Prostate gland (tissue), 2 donors: ENCODE measurements at regions not wholly inside any gene's neighbourhood (a gene's known extent, or its start where the extent isn't known, plus 50 kb on each side); places are given as distances from the start of the nearest gene placed in this dataset.

Experiments
- DNase-seq: peaks from one replicate; pipeline ENCODE4 v3.0.0-alpha.2; 2019; ENCODE audit warnings: low spot score
- H3K27ac ChIP-seq, 2 donors: fragments of 200-600 bp; sonication (generic); 2 replicates each; pipeline ENCODE4 v1.5.1; 2017 to 2019
- H3K27me3 ChIP-seq: fragments of 200-600 bp; sonication (generic); replicated peaks from 2 replicates; pipeline ENCODE4 v1.5.1; 2019; ENCODE audit not compliant: insufficient read depth
- H3K36me3 ChIP-seq, 2 donors: fragments of 200-600 bp; sonication (generic); 1 replicate in 1 of 2; 2 replicates in 1 of 2; pipeline versions ENCODE4 v1.5.1 to v1.8.1; 2017 to 2019
- H3K4me1 ChIP-seq: fragments of 200-600 bp; sonication (generic); replicated peaks from 2 replicates; pipeline ENCODE4 v1.5.1; 2019
- H3K4me3 ChIP-seq, 2 donors: fragments of 200-600 bp; sonication (generic); 2 replicates each; pipeline ENCODE4 v1.5.1; 2017 to 2019
- H3K9me3 ChIP-seq: fragments of 200-600 bp; sonication (generic); 2 replicates; pipeline ENCODE4 v1.5.1; 2017
- CTCF ChIP-seq, 4 experiments: fragments of 200-600 bp in 2 of 4; fragments of 450-650 bp in 2 of 4; sonication (generic) in 2 of 4; IDR thresholded peaks; 1 replicate in 3 of 4; 2 replicates in 1 of 4; pipeline ENCODE4 v1.5.1; 2016 to 2019; ENCODE audit warnings: antibody characterized with exemption in 4 of 4, mild to moderate bottlenecking in 2 of 4, moderate library complexity in 2 of 4
- POLR2A ChIP-seq: fragments of 450-650 bp; IDR thresholded peaks from one replicate; pipeline ENCODE4 v1.6.1; 2016; ENCODE audit warnings: antibody characterized with exemption, mild to moderate bottlenecking
- POLR2AphosphoS5 ChIP-seq: sonication (generic); formaldehyde crosslinking; IDR thresholded peaks from one replicate; pipeline ENCODE4 v1.6.1; 2017; ENCODE audit warnings: antibody characterized with exemption
- WGBS: methylation state at CpG from one replicate; pipeline ENCODE4 v1.1.5; 2018; 5-methylcytosine and 5-hydroxymethylcytosine counted together
- intact Hi-C: fragments of 100-400 bp; cut with DNase I; formaldehyde crosslinking; loops from one replicate; pipeline ENCODE4 v1.14.2; 2022

DNA sequence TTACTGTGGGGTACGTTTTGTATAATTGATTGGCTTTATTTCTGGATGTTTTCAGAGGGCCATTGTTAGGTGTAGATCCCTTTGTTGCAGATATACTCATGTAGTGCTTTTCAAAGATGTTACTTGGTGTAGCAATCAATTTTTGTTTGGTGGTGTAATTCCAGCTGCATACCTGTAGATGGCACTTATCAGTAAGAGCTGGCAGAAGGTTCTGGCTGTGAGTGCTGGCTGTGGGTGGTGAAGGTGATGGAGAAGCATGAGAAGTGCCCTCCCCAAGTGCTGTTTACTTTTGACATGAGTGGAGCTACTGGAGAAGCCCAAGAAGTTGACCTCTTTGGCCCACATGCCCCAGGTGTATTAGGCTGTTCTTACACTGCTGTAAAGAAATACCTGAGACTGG is 1074.9 kb downstream of the FAM181B start:
- H3K4me3 ChIP-seq: no peak overlapping the region
- no peaks in the 10 kb centered on the region for H3K4me1 ChIP-seq
- no peak overlapping the region for H3K27ac ChIP-seq
- 50% methylated on average over 1 of the region's 1 CpG for WGBS
- no peaks in the 10 kb centered on the region for H3K9me3 ChIP-seq
- no peaks in the 10 kb centered on the region for H3K36me3 ChIP-seq
- intact Hi-C loops: no loop called here
- no peaks in the 10 kb centered on the region for H3K27me3 ChIP-seq
- TF ChIP-seq POLR2AphosphoS5: no peak
- TF ChIP-seq CTCF (IDR thresholded peaks at IDR 0.05): no peak
- no peak for TF ChIP-seq POLR2A
- no peak for DNase-seq

DNA sequence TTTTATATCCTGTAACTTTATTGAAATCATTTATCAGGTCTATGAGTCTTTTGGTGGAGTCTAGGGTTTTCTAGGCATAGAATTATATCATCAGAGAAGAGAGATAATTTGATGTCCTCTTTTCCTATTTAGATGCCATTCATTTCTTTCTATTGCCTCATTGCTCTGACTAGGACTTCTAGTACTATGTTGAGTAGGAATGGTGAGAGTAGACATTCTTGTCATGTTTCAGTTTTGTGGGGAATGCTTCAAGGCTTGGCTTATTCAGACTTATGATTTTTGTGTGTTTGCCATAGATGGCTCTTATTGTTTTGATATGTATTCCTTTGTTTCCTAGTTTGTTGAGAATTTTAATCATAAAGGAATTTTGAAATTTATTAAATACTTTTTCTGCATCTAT is 1078.3 kb downstream of the FAM181B start:
- intact Hi-C loops: no loop called here
- no peaks in the 10 kb centered on the region for H3K4me1 ChIP-seq
- H3K27me3 ChIP-seq: no peaks in the 10 kb centered on the region
- no peaks in the 10 kb centered on the region for H3K36me3 ChIP-seq
- no peak for DNase-seq
- no peak for TF ChIP-seq POLR2AphosphoS5
- no peak for TF ChIP-seq POLR2A
- no peak for TF ChIP-seq CTCF (IDR thresholded peaks at IDR 0.05)
- H3K4me3 ChIP-seq: no peak overlapping the region
- no peak overlapping the region for H3K27ac ChIP-seq
- no peaks in the 10 kb centered on the region for H3K9me3 ChIP-seq

DNA sequence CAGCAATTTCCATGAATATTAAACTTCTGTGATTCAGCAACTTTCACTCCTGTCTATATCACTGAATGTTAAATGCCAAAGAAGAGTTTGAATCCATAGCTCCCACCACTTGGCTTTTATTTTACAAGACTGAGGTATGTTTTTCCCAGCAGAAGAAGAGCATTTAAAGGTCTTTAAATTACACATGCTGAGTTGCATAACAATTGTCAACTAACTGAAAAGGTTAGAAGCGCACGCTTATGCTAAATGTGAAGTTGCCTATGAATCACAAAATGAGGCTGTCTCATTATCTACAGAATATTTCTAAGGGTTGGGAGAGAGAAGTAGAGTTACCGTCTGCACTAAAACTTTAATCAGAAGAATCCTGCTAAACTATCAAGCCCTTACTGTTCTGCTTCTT is 1086.3 kb downstream of the FAM181B start:
- Histone ChIP-seq H3K4me3 (no peak overlapping the region), H3K27ac (no peak overlapping the region), H3K4me1 (no peaks in the 10 kb centered on the region), H3K9me3 (no peaks in the 10 kb centered on the region), H3K36me3 (no peaks in the 10 kb centered on the region), H3K27me3 (no peaks in the 10 kb centered on the region)
- 62% methylated on average over 3 of the region's 3 CpGs for WGBS
- intact Hi-C loops: loop anchor here (10.0 kb wide), 1 partner anchor 1047 kb away; no protein-coding TSS in a partner anchor
- TF ChIP-seq POLR2A (no peak), POLR2AphosphoS5 (no peak), CTCF (IDR thresholded peaks at IDR 0.05) (no peak)
- no peak for DNase-seq

- H3K27me3 ChIP-seq: no peaks in the 10 kb centered on the region
- H3K4me3 ChIP-seq: no peak overlapping the region
- no peak for DNase-seq
- intact Hi-C loops: loop anchor here (10.0 kb wide), 1 partner anchor 1050 kb away; no protein-coding TSS in a partner anchor
- H3K36me3 ChIP-seq: no peaks in the 10 kb centered on the region
- no peaks in the 10 kb centered on the region for H3K4me1 ChIP-seq
- no peaks in the 10 kb centered on the region for H3K9me3 ChIP-seq
- TF ChIP-seq CTCF (IDR thresholded peaks at IDR 0.05): peak; percentile 53 to 68 (median 60)
- TF ChIP-seq POLR2AphosphoS5: no peak
- WGBS: 59% methylated on average over 1 of the region's 1 CpG
- H3K27ac ChIP-seq: no peak overlapping the region
Observed at GRCh38 chr11:81644239-81644840, 1089.3 kb downstream of the FAM181B start.

DNA sequence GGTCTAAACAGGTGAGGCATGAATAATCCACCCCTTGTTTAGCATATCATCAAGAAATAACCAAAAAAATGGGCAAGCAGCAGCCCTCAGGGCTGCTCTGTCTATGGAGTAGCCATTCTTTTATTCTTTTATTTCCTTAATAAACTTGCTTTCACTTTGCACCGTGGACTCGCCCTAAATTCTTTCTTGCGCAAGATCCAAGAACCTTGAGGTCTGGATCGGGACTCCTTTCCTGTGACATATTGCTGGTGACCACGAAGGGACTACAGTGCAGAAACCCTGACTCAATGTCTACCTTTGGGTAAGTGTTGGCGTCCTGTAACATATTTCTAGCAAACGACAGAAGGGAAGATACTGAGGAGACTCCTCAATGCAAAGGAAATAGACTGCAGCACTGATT is 1099.2 kb downstream of the FAM181B start:
- DNase-seq: no peak
- Histone ChIP-seq H3K4me1 (no peaks in the 10 kb centered on the region), H3K4me3 (no peak overlapping the region), H3K27me3 (no peaks in the 10 kb centered on the region), H3K27ac (no peak overlapping the region), H3K9me3 (no peaks in the 10 kb centered on the region), H3K36me3 (no peaks in the 10 kb centered on the region)
- 88% methylated on average over 7 of the region's 7 CpGs for WGBS
- intact Hi-C loops: no loop called here
- TF ChIP-seq CTCF (IDR thresholded peaks at IDR 0.05) (no peak), POLR2AphosphoS5 (no peak), POLR2A (no peak)
